ENCODE measurements at regions not wholly inside any gene's neighbourhood (a gene's known extent, or its start where the extent isn't known, plus 50 kb on each side); places are given as distances from the start of the nearest gene placed in this dataset.

DNA sequence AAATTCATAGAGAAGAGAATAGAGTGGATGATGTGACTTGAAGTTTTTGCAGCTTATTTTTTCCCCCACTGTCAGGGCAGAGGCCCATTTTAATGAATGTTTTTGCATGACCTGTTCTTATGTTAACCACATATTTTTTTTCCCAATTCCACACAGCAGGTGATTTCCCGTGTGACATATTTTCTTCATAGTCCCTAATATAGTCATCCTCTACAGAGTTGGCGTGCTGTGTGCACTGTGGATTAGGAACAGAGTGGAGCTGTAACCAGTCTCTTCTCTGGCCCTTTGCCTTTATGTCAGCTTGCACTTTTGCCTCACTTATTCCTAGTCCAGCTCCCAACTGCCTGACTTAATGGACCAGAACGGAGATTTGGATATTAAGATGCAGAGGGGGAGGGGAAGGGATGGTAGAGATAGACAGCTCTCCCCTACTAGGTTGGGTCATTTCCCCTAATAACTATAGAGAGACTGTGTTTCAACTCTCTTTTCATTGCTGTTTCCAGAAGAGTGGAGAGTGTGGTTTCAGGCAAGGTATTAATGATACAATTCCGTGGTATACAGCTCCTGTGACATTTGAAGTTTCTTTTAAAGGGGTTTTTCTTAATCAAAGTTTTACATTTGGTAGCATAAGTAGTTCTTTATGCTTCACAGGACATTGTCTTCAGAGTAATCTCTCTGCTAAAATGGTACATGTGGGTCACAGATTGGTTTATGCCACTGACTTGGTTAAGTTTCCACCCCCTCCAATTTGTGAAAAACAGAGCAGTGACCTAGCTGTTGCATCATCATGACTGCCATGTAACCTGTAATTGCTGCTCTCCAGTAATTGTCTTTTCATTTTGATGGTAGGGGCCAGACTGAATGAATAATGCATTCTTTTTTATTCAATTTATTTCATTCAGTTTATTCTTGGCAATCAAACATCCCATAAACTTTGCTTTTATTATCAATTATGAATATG lies 161.3 kb downstream of the HAUS1 start:
- Mint-ChIP-seq H3K4me1 (peaks cover 32% of the 10 kb centered on the region), H3K9me3 (no peaks in the 10 kb centered on the region), H3K27me3 (no peaks in the 10 kb centered on the region), H3K36me3 (ENCODE audit: low read depth) (peaks cover 80% of the 10 kb centered on the region), H3K27ac (peak overlapping the region; percentile 88), H3K4me3 (peak overlapping the region; percentile 54)
- ATAC-seq (replicated peaks) = peak; percentile 83

DNA sequence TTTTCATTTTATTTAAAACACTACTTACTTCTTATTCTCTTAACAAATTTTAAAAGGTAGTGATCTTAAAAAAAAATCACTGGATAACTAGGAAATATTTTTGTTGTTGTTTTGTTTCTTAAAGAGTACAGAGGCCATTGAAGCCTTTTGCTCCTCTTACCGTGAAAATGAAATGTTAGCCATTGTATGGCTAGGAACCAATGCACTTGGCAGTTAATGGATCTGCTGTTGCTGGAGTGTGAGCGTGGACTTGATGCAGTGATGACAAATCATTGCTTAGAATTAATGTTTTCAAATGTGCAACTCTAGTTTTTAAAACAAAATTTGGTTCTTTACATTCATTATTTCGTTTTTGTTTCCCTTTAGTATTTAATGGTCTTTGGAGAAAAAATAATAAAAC lies 162.3 kb downstream of the HAUS1 start:
- Mint-ChIP-seq H3K27ac (no peak overlapping the region), H3K27me3 (no peaks in the 10 kb centered on the region), H3K4me3 (no peak overlapping the region), H3K36me3 (ENCODE audit: low read depth) (peaks cover 78% of the 10 kb centered on the region), H3K4me1 (peaks cover 28% of the 10 kb centered on the region), H3K9me3 (no peaks in the 10 kb centered on the region)
- no peak for ATAC-seq (replicated peaks)

GRCh38 chr18:46268671-46269070 lies 164.5 kb downstream of the HAUS1 start:
- Mint-ChIP-seq H3K4me1 (peaks cover 24% of the 10 kb centered on the region), H3K9me3 (no peaks in the 10 kb centered on the region), H3K4me3 (no peak overlapping the region), H3K27ac (no peak overlapping the region), H3K36me3 (ENCODE audit: low read depth) (peaks cover 62% of the 10 kb centered on the region), H3K27me3 (no peaks in the 10 kb centered on the region)
- no peak for ATAC-seq (replicated peaks)

DNA sequence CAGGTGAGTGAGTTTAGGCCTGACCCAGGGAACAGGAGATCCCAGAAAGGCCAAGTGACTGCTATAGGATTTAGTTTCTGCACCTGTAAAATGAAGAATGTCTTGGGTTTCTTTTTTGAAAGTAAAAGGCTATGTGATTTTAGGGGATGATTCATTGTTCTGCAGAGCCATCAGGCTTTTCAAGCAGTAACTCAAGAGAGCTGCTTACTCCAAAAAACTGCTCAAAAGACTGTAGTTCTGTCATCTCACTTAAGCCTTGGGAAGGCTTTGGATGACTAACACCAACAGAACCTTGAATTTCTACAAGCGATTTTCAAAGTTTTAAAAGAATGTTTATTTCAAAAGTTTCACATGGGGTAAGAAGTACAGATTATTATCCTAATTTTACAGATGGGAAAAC lies 165.1 kb downstream of the HAUS1 start:
- Mint-ChIP-seq H3K4me1 (peaks cover 26% of the 10 kb centered on the region), H3K9me3 (no peaks in the 10 kb centered on the region), H3K27ac (no peak overlapping the region), H3K36me3 (ENCODE audit: low read depth) (peaks cover 56% of the 10 kb centered on the region), H3K4me3 (no peak overlapping the region), H3K27me3 (no peaks in the 10 kb centered on the region)
- ATAC-seq (replicated peaks) = peak; percentile 21

GRCh38 chr18:46271488-46271887 lies 167.3 kb downstream of the HAUS1 start:
- ATAC-seq (replicated peaks) = no peak
- Mint-ChIP-seq H3K4me3 (no peak overlapping the region), H3K9me3 (no peaks in the 10 kb centered on the region), H3K36me3 (ENCODE audit: low read depth) (peaks cover 35% of the 10 kb centered on the region), H3K27me3 (no peaks in the 10 kb centered on the region), H3K4me1 (peaks cover 13% of the 10 kb centered on the region), H3K27ac (no peak overlapping the region)

DNA sequence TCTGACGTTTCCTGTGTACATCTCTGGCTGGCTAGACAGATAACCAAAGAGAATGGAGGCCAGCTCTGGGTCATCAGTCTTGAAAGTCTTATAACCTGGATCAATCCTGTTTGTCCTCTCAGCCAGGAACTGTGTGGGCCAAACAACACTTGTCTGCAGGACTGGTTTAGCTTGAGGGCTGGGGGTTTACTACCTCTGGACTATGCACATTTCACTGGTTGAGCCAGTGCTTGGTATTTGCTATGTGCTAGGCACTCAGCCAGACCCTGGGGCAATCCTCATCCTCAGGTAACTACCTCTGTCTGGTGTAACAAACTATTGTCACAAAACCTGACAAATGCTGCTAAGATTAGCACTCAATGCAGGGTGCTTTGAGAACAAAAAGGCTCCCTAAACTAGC lies 169.7 kb downstream of the HAUS1 start:
- no peak overlapping the region for H3K4me3 Mint-ChIP-seq
- no peak for ATAC-seq (replicated peaks)
- no peaks in the 10 kb centered on the region for H3K9me3 Mint-ChIP-seq
- peak overlapping the region; percentile 0 for H3K27ac Mint-ChIP-seq
- peaks cover 12% of the 10 kb centered on the region for H3K36me3 Mint-ChIP-seq (ENCODE audit: low read depth)
- H3K4me1 Mint-ChIP-seq = peaks cover 13% of the 10 kb centered on the region
- H3K27me3 Mint-ChIP-seq = no peaks in the 10 kb centered on the region

DNA sequence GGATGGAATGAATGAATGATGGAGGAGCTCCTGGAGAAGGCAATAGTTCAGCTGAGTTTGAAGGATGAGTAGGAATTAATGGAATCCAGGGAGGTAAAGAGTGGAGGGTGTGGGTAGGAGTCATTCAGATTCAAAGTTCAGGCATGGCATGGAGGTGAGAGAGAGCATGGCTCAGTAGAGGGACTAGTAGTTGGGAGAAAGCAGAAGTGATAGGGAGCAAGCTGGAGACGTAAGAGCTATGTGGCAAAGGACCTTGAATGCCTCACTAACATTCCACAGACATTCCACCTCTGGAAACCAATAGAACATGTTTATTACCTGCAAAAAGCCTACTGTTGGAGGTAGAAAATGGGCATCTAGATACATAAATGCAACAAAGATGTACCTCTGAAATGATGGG lies 170.1 kb downstream of the HAUS1 start:
- H3K4me1 Mint-ChIP-seq = peaks cover 13% of the 10 kb centered on the region
- H3K36me3 Mint-ChIP-seq (ENCODE audit: low read depth) = peaks cover 8% of the 10 kb centered on the region
- no peak overlapping the region for H3K4me3 Mint-ChIP-seq
- H3K27me3 Mint-ChIP-seq = no peaks in the 10 kb centered on the region
- H3K27ac Mint-ChIP-seq = peak overlapping the region; percentile 0
- no peak for ATAC-seq (replicated peaks)
- no peaks in the 10 kb centered on the region for H3K9me3 Mint-ChIP-seq

- Mint-ChIP-seq H3K36me3 (ENCODE audit: low read depth) (peaks cover 5% of the 10 kb centered on the region), H3K27ac (no peak overlapping the region), H3K9me3 (no peaks in the 10 kb centered on the region), H3K27me3 (no peaks in the 10 kb centered on the region), H3K4me1 (peaks cover 13% of the 10 kb centered on the region), H3K4me3 (no peak overlapping the region)
- ATAC-seq (replicated peaks) = no peak
Observed at GRCh38 chr18:46275370-46275769, 171.2 kb downstream of the HAUS1 start.

GRCh38 chr18:46276748-46277147 lies 172.6 kb downstream of the HAUS1 start:
- Mint-ChIP-seq H3K4me1 (peaks cover 13% of the 10 kb centered on the region), H3K4me3 (no peak overlapping the region), H3K27me3 (no peaks in the 10 kb centered on the region), H3K27ac (no peak overlapping the region), H3K36me3 (ENCODE audit: low read depth) (no peaks in the 10 kb centered on the region), H3K9me3 (no peaks in the 10 kb centered on the region)
- no peak for ATAC-seq (replicated peaks)

GRCh38 chr18:46278481-46279465 lies 174.6 kb downstream of the HAUS1 start:
- Mint-ChIP-seq H3K27ac (peak overlapping the region; percentile 8), H3K4me3 (no peak overlapping the region), H3K27me3 (no peaks in the 10 kb centered on the region), H3K9me3 (no peaks in the 10 kb centered on the region), H3K4me1 (peaks cover 12% of the 10 kb centered on the region), H3K36me3 (ENCODE audit: low read depth) (no peaks in the 10 kb centered on the region)
- ATAC-seq (replicated peaks) = peak; percentile 25

- Mint-ChIP-seq H3K9me3 (no peaks in the 10 kb centered on the region), H3K27ac (no peak overlapping the region), H3K4me3 (no peak overlapping the region), H3K36me3 (ENCODE audit: low read depth) (no peaks in the 10 kb centered on the region), H3K4me1 (peaks cover 5% of the 10 kb centered on the region), H3K27me3 (no peaks in the 10 kb centered on the region)
- no peak for ATAC-seq (replicated peaks)
Observed at GRCh38 chr18:46279673-46280072, 175.5 kb downstream of the HAUS1 start.

GRCh38 chr18:46281185-46282176 lies 177.3 kb downstream of the HAUS1 start:
- H3K27ac Mint-ChIP-seq = no peak overlapping the region
- no peaks in the 10 kb centered on the region for H3K27me3 Mint-ChIP-seq
- no peaks in the 10 kb centered on the region for H3K9me3 Mint-ChIP-seq
- H3K4me3 Mint-ChIP-seq = no peak overlapping the region
- peaks cover 5% of the 10 kb centered on the region for H3K4me1 Mint-ChIP-seq
- ATAC-seq (replicated peaks) = peak; percentile 70
- no peaks in the 10 kb centered on the region for H3K36me3 Mint-ChIP-seq (ENCODE audit: low read depth)

DNA sequence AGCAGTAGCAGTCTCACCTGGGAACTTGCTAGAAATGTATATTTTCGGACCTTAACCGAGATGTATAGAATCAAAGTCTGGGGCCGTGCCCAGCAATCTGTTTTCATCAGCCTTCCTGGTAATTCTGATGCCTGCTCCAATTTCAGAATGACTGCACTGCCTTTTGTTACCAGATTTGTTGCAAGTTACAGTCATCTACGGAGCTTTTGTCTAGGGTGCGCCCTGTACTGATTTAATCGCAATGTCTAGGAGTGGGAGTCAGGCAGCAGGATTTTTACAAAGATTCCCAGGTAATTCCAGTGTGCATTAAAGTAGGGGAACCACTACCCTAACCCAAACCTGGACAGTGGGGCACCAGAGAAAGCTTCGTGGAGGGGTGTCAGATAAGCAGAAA lies 178.0 kb downstream of the HAUS1 start:
- ATAC-seq (replicated peaks) = no peak
- Mint-ChIP-seq H3K9me3 (no peaks in the 10 kb centered on the region), H3K27me3 (no peaks in the 10 kb centered on the region), H3K27ac (no peak overlapping the region), H3K36me3 (ENCODE audit: low read depth) (no peaks in the 10 kb centered on the region), H3K4me3 (no peak overlapping the region), H3K4me1 (peaks cover 5% of the 10 kb centered on the region)

- Mint-ChIP-seq H3K4me1 (peaks cover 5% of the 10 kb centered on the region), H3K9me3 (no peaks in the 10 kb centered on the region), H3K27me3 (no peaks in the 10 kb centered on the region), H3K27ac (no peak overlapping the region), H3K36me3 (ENCODE audit: low read depth) (no peaks in the 10 kb centered on the region), H3K4me3 (no peak overlapping the region)
- ATAC-seq (replicated peaks) = no peak
Observed at GRCh38 chr18:46282646-46283045, 178.5 kb downstream of the HAUS1 start.

All from activated T-helper 17 cell treated with anti-CD3 and anti-CD28 coated beads, Interleukin-2, amount 50 U/mL, for 72 hours (primary cell).